GM12872 (cell line): ENCODE measurements at regions not wholly inside any gene's neighbourhood (a gene's known extent, or its start where the extent isn't known, plus 50 kb on each side); places are given as distances from the start of the nearest gene placed in this dataset.

Experiments used
- TF ChIP-seq, protein P1 (sequence below): IDR thresholded peaks from 3 replicates; pipeline ENCODE4 v1.5.1; 2011; ENCODE audit warnings: low read depth, mild to moderate bottlenecking, low read length, moderate library complexity; ENCODE audit not compliant: insufficient read depth

DNA sequence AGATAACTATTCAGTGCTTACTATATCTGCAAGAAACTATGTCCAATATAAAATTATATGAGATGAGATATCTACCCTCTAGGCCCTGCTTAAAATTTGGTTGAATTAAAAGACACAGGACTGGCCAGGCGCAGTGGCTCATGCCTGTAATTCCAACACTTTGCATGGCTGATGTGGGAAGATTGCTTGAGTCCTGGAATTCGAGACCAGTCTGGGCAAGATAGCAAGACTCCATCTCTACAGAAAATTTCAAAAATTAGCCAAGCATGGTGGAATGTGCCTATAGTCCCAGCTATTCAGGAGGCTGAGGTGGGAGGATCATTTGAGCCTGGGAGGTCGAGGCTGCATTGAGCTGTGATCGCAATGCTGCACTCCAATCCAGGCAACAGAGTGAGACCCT lies 303.7 kb upstream of the UBE2E2 start:
- TF ChIP-seq, protein P1, sequence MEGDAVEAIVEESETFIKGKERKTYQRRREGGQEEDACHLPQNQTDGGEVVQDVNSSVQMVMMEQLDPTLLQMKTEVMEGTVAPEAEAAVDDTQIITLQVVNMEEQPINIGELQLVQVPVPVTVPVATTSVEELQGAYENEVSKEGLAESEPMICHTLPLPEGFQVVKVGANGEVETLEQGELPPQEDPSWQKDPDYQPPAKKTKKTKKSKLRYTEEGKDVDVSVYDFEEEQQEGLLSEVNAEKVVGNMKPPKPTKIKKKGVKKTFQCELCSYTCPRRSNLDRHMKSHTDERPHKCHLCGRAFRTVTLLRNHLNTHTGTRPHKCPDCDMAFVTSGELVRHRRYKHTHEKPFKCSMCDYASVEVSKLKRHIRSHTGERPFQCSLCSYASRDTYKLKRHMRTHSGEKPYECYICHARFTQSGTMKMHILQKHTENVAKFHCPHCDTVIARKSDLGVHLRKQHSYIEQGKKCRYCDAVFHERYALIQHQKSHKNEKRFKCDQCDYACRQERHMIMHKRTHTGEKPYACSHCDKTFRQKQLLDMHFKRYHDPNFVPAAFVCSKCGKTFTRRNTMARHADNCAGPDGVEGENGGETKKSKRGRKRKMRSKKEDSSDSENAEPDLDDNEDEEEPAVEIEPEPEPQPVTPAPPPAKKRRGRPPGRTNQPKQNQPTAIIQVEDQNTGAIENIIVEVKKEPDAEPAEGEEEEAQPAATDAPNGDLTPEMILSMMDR: no peak

DNA sequence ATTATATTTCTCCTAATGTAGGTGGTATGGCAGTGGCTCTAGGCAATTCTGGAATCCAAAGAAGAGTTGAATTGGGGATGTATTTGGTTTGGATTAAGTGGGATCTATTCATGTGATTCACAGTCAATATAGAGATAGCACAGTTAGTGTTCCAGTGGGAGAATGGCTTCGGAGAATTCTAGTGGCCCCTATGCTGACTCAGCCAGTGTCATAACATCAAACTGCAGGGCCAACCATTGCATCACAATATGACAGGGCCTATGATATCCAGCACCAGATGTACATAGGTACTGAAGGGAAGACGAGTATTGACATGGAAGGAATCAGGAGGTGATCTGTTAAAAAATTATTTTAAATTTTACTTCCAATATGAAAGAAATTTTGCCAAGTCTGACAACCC lies 302.8 kb upstream of the UBE2E2 start:
- TF ChIP-seq, protein P1: no peak

DNA sequence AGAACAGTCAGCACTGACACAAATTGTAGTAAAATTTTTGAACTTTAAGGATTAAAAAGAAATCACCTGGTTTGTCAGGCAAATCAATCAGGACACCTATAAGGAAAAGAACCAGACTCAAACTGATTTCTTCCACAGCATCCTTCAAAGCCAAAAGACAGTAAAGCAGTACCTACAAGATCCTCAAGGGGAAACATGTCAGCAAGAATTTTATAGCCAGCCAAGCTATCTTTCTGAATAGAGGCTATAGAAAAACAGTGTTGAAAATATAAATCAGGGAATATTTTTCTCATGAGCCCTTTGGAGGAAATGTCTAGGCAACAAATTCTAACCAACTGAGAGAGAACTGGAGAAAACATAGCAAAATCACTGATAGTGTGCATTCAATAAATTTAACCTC lies 301.4 kb upstream of the UBE2E2 start:
- TF ChIP-seq, protein P1: 0 out of 3 replicates have a peak, but pooled peaks have one; percentile 17

DNA sequence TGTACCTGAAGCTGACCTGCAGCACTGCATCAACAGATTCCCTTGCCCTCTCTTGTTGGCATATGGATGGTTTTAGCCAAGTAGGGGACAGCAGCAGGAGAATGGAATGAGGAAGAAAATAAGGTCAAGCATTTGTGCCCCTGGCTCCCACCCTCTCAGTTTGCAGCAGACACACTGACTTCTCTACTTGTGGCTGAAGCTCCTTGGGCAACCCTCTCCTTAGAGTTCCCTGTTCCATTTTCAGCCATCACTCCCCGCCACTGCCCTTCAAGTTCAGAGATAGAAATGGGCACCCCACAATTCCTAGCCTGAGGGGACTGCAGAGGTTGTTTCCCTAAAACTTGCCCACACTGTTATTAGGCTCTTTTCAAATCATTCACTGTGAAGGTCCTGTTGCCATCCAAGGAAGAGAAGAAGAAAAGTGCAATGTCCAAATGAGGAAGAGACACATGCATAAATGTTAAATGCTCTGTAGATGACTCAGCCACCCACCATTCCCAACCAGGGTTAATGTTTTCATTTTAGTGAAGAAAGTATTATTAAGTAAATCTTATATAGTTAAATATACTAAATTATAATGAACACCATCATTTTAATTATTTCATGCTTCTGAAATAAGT lies 295.9 kb upstream of the UBE2E2 start:
- TF ChIP-seq, protein P1: no peak

DNA sequence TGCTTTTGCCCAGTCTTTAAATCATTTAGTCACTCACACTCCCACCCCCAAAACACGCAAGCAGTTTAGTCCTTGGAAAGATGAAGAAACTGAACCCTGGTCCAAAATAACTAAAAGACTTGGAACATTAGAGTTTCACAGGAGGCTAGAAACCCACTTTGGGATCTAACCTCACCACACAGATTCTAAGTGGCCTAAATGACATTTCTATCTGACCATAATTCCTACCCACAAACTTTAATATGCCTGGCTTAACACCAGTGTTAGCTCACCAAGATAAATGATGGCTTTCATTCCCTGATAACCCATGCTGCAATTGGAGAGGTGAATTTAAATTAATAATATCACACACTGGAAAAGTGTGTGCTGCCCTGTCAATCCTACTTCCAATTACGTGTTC lies 295.3 kb upstream of the UBE2E2 start:
- TF ChIP-seq, protein P1: no peak

DNA sequence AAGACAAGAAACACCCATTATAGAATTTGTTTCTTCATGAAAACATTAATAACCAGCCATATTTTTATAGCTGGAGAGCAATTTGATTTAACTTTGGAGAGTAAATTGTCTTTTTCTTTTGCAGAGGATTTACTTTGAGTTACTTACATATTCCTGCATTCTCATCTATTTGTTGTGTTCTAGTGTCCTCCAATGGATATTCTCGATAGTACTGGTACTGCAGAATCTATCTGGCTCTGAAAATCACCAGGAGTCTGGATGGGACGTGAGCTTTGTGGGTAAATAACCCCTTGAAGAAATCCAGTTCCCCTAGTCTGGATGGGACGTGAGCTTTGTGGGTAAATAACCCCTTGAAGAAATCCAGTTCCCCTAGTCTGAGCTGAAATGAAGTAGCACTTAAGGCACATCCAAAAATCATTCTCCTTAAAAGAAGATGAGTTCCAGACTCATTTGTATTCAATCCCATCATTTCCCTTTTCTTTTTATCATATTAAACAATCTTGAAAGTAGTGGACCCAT lies 294.1 kb upstream of the UBE2E2 start:
- TF ChIP-seq, protein P1: no peak

DNA sequence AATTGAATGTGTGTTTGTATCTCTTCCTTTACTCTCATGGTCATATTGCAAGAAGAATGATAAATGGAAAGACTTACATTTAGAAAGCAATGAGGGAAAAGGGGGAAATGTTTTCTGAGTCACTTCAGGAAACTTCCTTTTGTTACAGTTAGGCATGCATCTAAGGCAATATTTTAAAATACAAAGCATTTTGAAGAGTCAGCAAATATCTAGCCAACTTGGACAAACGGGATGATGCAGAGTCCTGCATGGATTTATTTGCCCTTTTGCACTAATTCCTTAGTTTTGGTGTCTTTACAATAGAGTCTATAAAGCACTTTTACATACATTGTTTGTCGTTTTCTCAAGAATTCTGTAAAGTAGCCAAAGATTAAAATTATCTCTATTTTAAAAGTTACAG lies 286.2 kb upstream of the UBE2E2 start:
- TF ChIP-seq, protein P1: no peak
